ENCODE measurements at regions not wholly inside any gene's neighbourhood (a gene's known extent, or its start where the extent isn't known, plus 50 kb on each side); places are given as distances from the start of the nearest gene placed in this dataset.

- Histone ChIP-seq H3K36me3 (no peaks in the 10 kb centered on the region), H3K4me1 (replicated peaks) (no peaks in the 10 kb centered on the region), H3K27ac (no peak overlapping the region), H3K4me3 (no peak overlapping the region), H3K9me3 (no peaks in the 10 kb centered on the region), H3K27me3 (replicated peaks; ENCODE audit: insufficient read depth) (no peaks in the 10 kb centered on the region)
- intact Hi-C loops (cut with DNase I), result no loop called here
- no peak for DNase-seq (ENCODE audit: low spot score)
- 82% methylated on average over 7 of the region's 7 CpGs for WGBS
- TF ChIP-seq CTCF (IDR thresholded peaks at IDR 0.05), result no peak
- no peak for TF ChIP-seq POLR2AphosphoS5 (IDR thresholded peaks at IDR 0.05)
- no peak for TF ChIP-seq POLR2A (IDR thresholded peaks at IDR 0.05)
These were observed 80.8 kb upstream of the ZNF507 start for GRCh38 chr19:32264568-32264967.

GRCh38 chr19:32265995-32266394 is 79.4 kb upstream of the ZNF507 start:
- Histone ChIP-seq H3K4me3 (no peak overlapping the region), H3K27ac (no peak overlapping the region), H3K9me3 (no peaks in the 10 kb centered on the region), H3K36me3 (no peaks in the 10 kb centered on the region), H3K27me3 (replicated peaks; ENCODE audit: insufficient read depth) (no peaks in the 10 kb centered on the region), H3K4me1 (replicated peaks) (peaks cover 5% of the 10 kb centered on the region)
- TF ChIP-seq CTCF (IDR thresholded peaks at IDR 0.05) (no peak), POLR2A (IDR thresholded peaks at IDR 0.05) (no peak), POLR2AphosphoS5 (IDR thresholded peaks at IDR 0.05) (no peak)
- WGBS, result 49% methylated on average over 5 of the region's 5 CpGs
- no peak for DNase-seq (ENCODE audit: low spot score)
- intact Hi-C loops (cut with DNase I), result no loop called here

GRCh38 chr19:32266460-32266859 is 79.0 kb upstream of the ZNF507 start:
- H3K27me3 ChIP-seq (replicated peaks; ENCODE audit: insufficient read depth), result no peaks in the 10 kb centered on the region
- H3K27ac ChIP-seq, result no peak overlapping the region
- H3K36me3 ChIP-seq, result no peaks in the 10 kb centered on the region
- H3K4me1 ChIP-seq (replicated peaks), result peaks cover 5% of the 10 kb centered on the region
- WGBS, result 73% methylated on average over 5 of the region's 5 CpGs
- H3K9me3 ChIP-seq, result no peaks in the 10 kb centered on the region
- TF ChIP-seq POLR2AphosphoS5 (IDR thresholded peaks at IDR 0.05), result no peak
- no peak for TF ChIP-seq POLR2A (IDR thresholded peaks at IDR 0.05)
- no peak for TF ChIP-seq CTCF (IDR thresholded peaks at IDR 0.05)
- no peak overlapping the region for H3K4me3 ChIP-seq
- no peak for DNase-seq (ENCODE audit: low spot score)
- intact Hi-C loops (cut with DNase I), result no loop called here

GRCh38 chr19:32268381-32268780 is 77.0 kb upstream of the ZNF507 start:
- Histone ChIP-seq H3K4me3 (no peak overlapping the region), H3K27me3 (replicated peaks; ENCODE audit: insufficient read depth) (no peaks in the 10 kb centered on the region), H3K4me1 (replicated peaks) (peaks cover 5% of the 10 kb centered on the region), H3K36me3 (no peaks in the 10 kb centered on the region), H3K9me3 (no peaks in the 10 kb centered on the region), H3K27ac (no peak overlapping the region)
- 79% methylated on average over 3 of the region's 3 CpGs for WGBS
- intact Hi-C loops (cut with DNase I), result no loop called here
- TF ChIP-seq CTCF (IDR thresholded peaks at IDR 0.05) (no peak), POLR2A (IDR thresholded peaks at IDR 0.05) (no peak), POLR2AphosphoS5 (IDR thresholded peaks at IDR 0.05) (no peak)
- no peak for DNase-seq (ENCODE audit: low spot score)

- TF ChIP-seq POLR2AphosphoS5 (IDR thresholded peaks at IDR 0.05) (peak; percentile 87), POLR2A (IDR thresholded peaks at IDR 0.05) (no peak)
These were observed 75.6 kb upstream of the ZNF507 start for GRCh38 chr19:32269831-32270230.

More at GRCh38 chr19:32269831-32270230, 75.6 kb upstream of the ZNF507 start:
- H3K4me3 ChIP-seq, result no peak overlapping the region
- H3K27me3 ChIP-seq (replicated peaks; ENCODE audit: insufficient read depth), result no peaks in the 10 kb centered on the region
- no peaks in the 10 kb centered on the region for H3K36me3 ChIP-seq
- H3K27ac ChIP-seq, result no peak overlapping the region
- DNase-seq (ENCODE audit: low spot score), result peak; percentile 81
- H3K9me3 ChIP-seq, result no peaks in the 10 kb centered on the region
- intact Hi-C loops (cut with DNase I), result no loop called here
- WGBS, result 8% methylated on average over 5 of the region's 5 CpGs
- peaks cover 5% of the 10 kb centered on the region for H3K4me1 ChIP-seq (replicated peaks)
